HEK293T (cell line): ENCODE measurements at regions not wholly inside any gene's neighbourhood (a gene's known extent, or its start where the extent isn't known, plus 50 kb on each side); places are given as distances from the start of the nearest gene placed in this dataset.

ENCODE experiments used
- ELF4 ChIP-seq: fragments of 450-650 bp; IDR thresholded peaks from 2 replicates; pipeline ENCODE4 v1.6.1; 2017; ENCODE audit warnings: antibody characterized with exemption
- FOXK2 ChIP-seq: fragments of 450-650 bp; IDR thresholded peaks from 2 replicates; pipeline ENCODE4 v1.6.1; 2016; ENCODE audit warnings: mild to moderate bottlenecking
- FOXM1 ChIP-seq: fragments of 450-650 bp; IDR thresholded peaks from 2 replicates; pipeline ENCODE4 v1.6.1; 2017; ENCODE audit warnings: mild to moderate bottlenecking, borderline replicate concordance
- NFRKB ChIP-seq: fragments of 450-650 bp; IDR thresholded peaks from 2 replicates; pipeline ENCODE4 v1.6.1; 2016; ENCODE audit warnings: mild to moderate bottlenecking, moderate library complexity

DNA sequence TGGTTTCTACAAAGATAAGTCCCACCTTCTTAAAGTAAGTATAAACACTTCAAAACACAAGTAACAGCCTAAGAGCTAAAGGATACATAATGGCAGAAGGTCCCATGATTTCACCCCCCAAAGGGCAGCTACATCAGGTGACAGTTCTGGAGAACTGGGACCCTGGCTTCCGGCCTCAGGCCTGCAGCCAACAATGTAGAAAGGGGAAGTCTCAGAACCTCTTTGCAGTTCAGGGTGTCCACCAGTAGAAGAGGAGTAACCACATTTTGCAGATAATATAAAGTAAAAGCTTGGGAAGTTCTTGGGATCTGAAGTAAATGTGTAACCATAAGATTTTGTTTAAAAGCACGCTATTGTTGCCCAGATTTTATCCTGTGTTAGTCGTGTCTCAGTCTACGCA lies 267.4 kb upstream of the VLDLR start:
- TF ChIP-seq NFRKB (no peak), ELF4 (no peak), FOXK2 (no peak), FOXM1 (no peak)
